Activated CD8-positive, alpha-beta T cell treated with anti-CD3 and anti-CD28 coated beads for 36 hours (primary cell): ENCODE measurements at regions not wholly inside any gene's neighbourhood (a gene's known extent, or its start where the extent isn't known, plus 50 kb on each side); places are given as distances from the start of the nearest gene placed in this dataset.
"Not testable (repeated sequence)": the region's sequence is repeated elsewhere in the genome, so short reads cannot be mapped to it uniquely, and the experiment has no call there.

ENCODE experiments used
- ATAC-seq: fragments of 200-7000 bp; cut with Tn5 transposase; one replicate; pipeline ENCODE4 v1.10.0; 2021; ENCODE audit warnings: mild to moderate bottlenecking, moderate library complexity
- CTCF ChIA-PET: fragments of 350-600 bp; sonication (Branson Sonifier 250); formaldehyde crosslinking; loops from one replicate; lab custom pipeline; 2021; ENCODE audit warnings: antibody characterized with exemption; lab: Charles Lee
- POLR2A ChIA-PET: fragments of 350-600 bp; sonication (Branson Sonifier 250); formaldehyde crosslinking; loops from one replicate; lab custom pipeline; 2021; ENCODE audit warnings: antibody characterized with exemption; lab: Charles Lee
- DNase-seq: peaks from one replicate; pipeline ENCODE4 v3.0.0-alpha.2; 2020
- H3K27ac Mint-ChIP-seq: one replicate; pipeline ENCODE4 v1.8.0; 2021; ENCODE audit warnings: mild to moderate bottlenecking, mixed read lengths
- H3K27me3 Mint-ChIP-seq: one replicate; pipeline ENCODE4 v1.8.0; 2021; ENCODE audit warnings: mixed read lengths
- H3K36me3 Mint-ChIP-seq: one replicate; pipeline ENCODE4 v1.8.0; 2021; ENCODE audit warnings: low read depth, mixed read lengths
- H3K4me1 Mint-ChIP-seq: one replicate; pipeline ENCODE4 v1.8.0; 2021; ENCODE audit warnings: low read depth, mixed read lengths
- H3K4me3 Mint-ChIP-seq: one replicate; pipeline ENCODE4 v1.8.0; 2021; ENCODE audit warnings: mild to moderate bottlenecking, moderate library complexity, mixed read lengths
- H3K9me3 Mint-ChIP-seq: one replicate; pipeline ENCODE4 v1.8.0; 2021; ENCODE audit warnings: mixed read lengths
- CTCF ChIP-seq: fragments of 200-600 bp; IDR thresholded peaks from one replicate; pipeline ENCODE4 v1.8.0; 2022; ENCODE audit warnings: antibody characterized with exemption, mild to moderate bottlenecking
- intact Hi-C: fragments of 100-400 bp; cut with micrococcal nuclease; formaldehyde crosslinking; loops from one replicate; pipeline ENCODE4 v1.10.0; 2022

- POLR2A ChIA-PET, result no interaction called here
- Mint-ChIP-seq H3K27ac (no peak overlapping the region), H3K27me3 (no peaks in the 10 kb centered on the region), H3K4me3 (no peak overlapping the region), H3K4me1 (no peaks in the 10 kb centered on the region), H3K9me3 (peaks cover 1% of the 10 kb centered on the region), H3K36me3 (no peaks in the 10 kb centered on the region)
- no peak for ATAC-seq
- intact Hi-C loops, result no loop called here
- no peak for TF ChIP-seq CTCF
- no peak for DNase-seq
- CTCF ChIA-PET, result no interaction called here
These were observed 505.1 kb upstream of the SYT1 start for GRCh38 chr12:78359520-78359919.

GRCh38 chr12:78361683-78362082 lies 502.9 kb upstream of the SYT1 start:
- no peak overlapping the region for H3K27ac Mint-ChIP-seq
- H3K27me3 Mint-ChIP-seq, result no peaks in the 10 kb centered on the region
- ATAC-seq, result no peak
- DNase-seq, result no peak
- H3K36me3 Mint-ChIP-seq, result no peaks in the 10 kb centered on the region
- no peak overlapping the region for H3K4me3 Mint-ChIP-seq
- no peak for TF ChIP-seq CTCF
- ChIA-PET CTCF (no interaction called here), POLR2A (no interaction called here)
- peaks cover 3% of the 10 kb centered on the region for H3K9me3 Mint-ChIP-seq
- intact Hi-C loops, result no loop called here
- no peaks in the 10 kb centered on the region for H3K4me1 Mint-ChIP-seq

GRCh38 chr12:78371284-78371683 lies 493.3 kb upstream of the SYT1 start:
- no peak overlapping the region for H3K27ac Mint-ChIP-seq
- H3K4me1 Mint-ChIP-seq, result no peaks in the 10 kb centered on the region
- ChIA-PET CTCF (no interaction called here), POLR2A (no interaction called here)
- TF ChIP-seq CTCF, result no peak
- peaks cover 5% of the 10 kb centered on the region for H3K9me3 Mint-ChIP-seq
- no peaks in the 10 kb centered on the region for H3K27me3 Mint-ChIP-seq
- no peaks in the 10 kb centered on the region for H3K36me3 Mint-ChIP-seq
- ATAC-seq (no peak), DNase-seq (no peak)
- H3K4me3 Mint-ChIP-seq, result no peak overlapping the region
- intact Hi-C loops, result no loop called here

- no peaks in the 10 kb centered on the region for H3K4me1 Mint-ChIP-seq
- no peak overlapping the region for H3K4me3 Mint-ChIP-seq
- peaks cover 17% of the 10 kb centered on the region for H3K9me3 Mint-ChIP-seq
- no peak for TF ChIP-seq CTCF
- DNase-seq (no peak), ATAC-seq (no peak)
- no peaks in the 10 kb centered on the region for H3K36me3 Mint-ChIP-seq
- H3K27me3 Mint-ChIP-seq, result no peaks in the 10 kb centered on the region
- intact Hi-C loops, result no loop called here
- POLR2A ChIA-PET, result no interaction called here
- CTCF ChIA-PET, result no interaction called here
- no peak overlapping the region for H3K27ac Mint-ChIP-seq
These were observed 489.1 kb upstream of the SYT1 start for GRCh38 chr12:78375461-78375860.

- H3K4me1 Mint-ChIP-seq, result no peaks in the 10 kb centered on the region
- ChIA-PET CTCF (no interaction called here), POLR2A (no interaction called here)
- no peak overlapping the region for H3K4me3 Mint-ChIP-seq
- peaks cover 17% of the 10 kb centered on the region for H3K9me3 Mint-ChIP-seq
- ATAC-seq, result no peak
- intact Hi-C loops, result no loop called here
- H3K27me3 Mint-ChIP-seq, result no peaks in the 10 kb centered on the region
- TF ChIP-seq CTCF, result no peak
- H3K36me3 Mint-ChIP-seq, result no peaks in the 10 kb centered on the region
- DNase-seq, result no peak
- H3K27ac Mint-ChIP-seq, result no peak overlapping the region
These were observed 488.3 kb upstream of the SYT1 start for GRCh38 chr12:78376257-78376656.

GRCh38 chr12:78379065-78379464 lies 485.5 kb upstream of the SYT1 start:
- CTCF ChIA-PET, H3K27ac Mint-ChIP-seq, POLR2A ChIA-PET, H3K4me1 Mint-ChIP-seq, intact Hi-C loops, DNase-seq, H3K27me3 Mint-ChIP-seq, H3K36me3 Mint-ChIP-seq, ATAC-seq, H3K4me3 Mint-ChIP-seq: not testable (repeated sequence)
- H3K9me3 Mint-ChIP-seq, result peaks cover 15% of the 10 kb centered on the region
